GM18502 (cell line): ENCODE measurements at regions not wholly inside any gene's neighbourhood (a gene's known extent, or its start where the extent isn't known, plus 50 kb on each side); places are given as distances from the start of the nearest gene placed in this dataset.
"Not testable (repeated sequence)": the region's sequence is repeated elsewhere in the genome, so short reads cannot be mapped to it uniquely, and the experiment has no call there.

ENCODE experiments used
- ATAC-seq: cut with Tn5 transposase; IDR thresholded peaks from one replicate; pipeline ENCODE4 v1.9.1; 2021; ENCODE audit warnings: mild to moderate bottlenecking; ENCODE audit not compliant: unreplicated experiment, poor library complexity

- ATAC-seq, result no peak
Observed at GRCh38 chr6:141890661-141891060, 242.1 kb upstream of the GJE1 start.

- no peak for ATAC-seq
Observed at GRCh38 chr6:141884850-141885249, 247.9 kb upstream of the GJE1 start.

GRCh38 chr6:141878686-141879085 is 254.0 kb upstream of the GJE1 start:
- ATAC-seq, result no peak

- no peak for ATAC-seq
Observed at GRCh38 chr6:141877275-141877983, 255.3 kb upstream of the GJE1 start.

- ATAC-seq, result no peak
Observed at GRCh38 chr6:141874930-141875602, 257.7 kb upstream of the GJE1 start.

- not testable (repeated sequence) for ATAC-seq
Observed at GRCh38 chr6:141869509-141869908, 263.2 kb upstream of the GJE1 start.

- no peak for ATAC-seq
Observed at GRCh38 chr6:141867767-141868166, 265.0 kb upstream of the GJE1 start.

GRCh38 chr6:141866731-141867497 is 265.8 kb upstream of the GJE1 start:
- ATAC-seq, result no peak

- ATAC-seq, result no peak
Observed at GRCh38 chr6:141851063-141851462, 281.7 kb upstream of the GJE1 start.

GRCh38 chr6:141848029-141848890 is 284.5 kb upstream of the GJE1 start:
- ATAC-seq, result no peak

- no peak for ATAC-seq
Observed at GRCh38 chr6:141846639-141847038, 286.1 kb upstream of the GJE1 start.

GRCh38 chr6:141843178-141843834 is 289.4 kb upstream of the GJE1 start:
- no peak for ATAC-seq

- no peak for ATAC-seq
Observed at GRCh38 chr6:141833001-141833655, 299.6 kb upstream of the GJE1 start.

GRCh38 chr6:141830530-141830929 is 302.2 kb upstream of the GJE1 start:
- no peak for ATAC-seq

GRCh38 chr6:141829566-141830360 is 303.0 kb upstream of the GJE1 start:
- ATAC-seq, result no peak

GRCh38 chr6:141824350-141824749 is 308.4 kb upstream of the GJE1 start:
- no peak for ATAC-seq

GRCh38 chr6:141815039-141815438 is 317.7 kb upstream of the GJE1 start:
- not testable (repeated sequence) for ATAC-seq

- ATAC-seq, result no peak
Observed at GRCh38 chr6:141809901-141810300, 322.8 kb upstream of the GJE1 start.

GRCh38 chr6:141808662-141809061 is 324.1 kb upstream of the GJE1 start:
- ATAC-seq, result no peak
